ENCODE measurements at regions not wholly inside any gene's neighbourhood (a gene's known extent, or its start where the extent isn't known, plus 50 kb on each side); places are given as distances from the start of the nearest gene placed in this dataset.
A peak's percentile ranks its signal among the peaks of the same experiment; 100 is the strongest.

DNA sequence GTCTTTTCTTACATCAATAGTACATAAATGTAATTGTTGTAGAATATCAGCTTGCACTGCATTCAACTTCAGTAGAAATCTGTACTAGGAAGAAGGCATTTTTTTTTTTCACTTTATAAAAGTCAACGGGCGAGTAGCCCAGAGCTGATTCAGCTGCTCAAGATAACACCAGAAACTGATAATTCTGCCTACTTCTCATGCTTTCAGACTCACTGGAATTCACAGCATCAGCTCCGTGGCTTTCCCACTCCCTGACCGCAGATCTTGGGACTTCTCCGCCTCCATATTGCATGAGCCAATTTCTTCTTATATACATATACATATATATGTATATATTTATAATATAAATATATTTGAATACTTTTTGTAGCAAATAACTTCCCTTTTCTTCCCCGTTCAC lies 263.1 kb upstream of the RXFP2 start:
- peak in 3 of 7 donors; percentile 4 to 21 (median 20) for DNase-seq
- Histone ChIP-seq H3K4me3 (no peak overlapping the region), H3K9me3 (replicated peaks in 1 of 3) (no peaks in the 10 kb centered on the region), H3K4me1 (replicated peaks in 1 of 2) (no peaks in the 10 kb centered on the region), H3K27ac (no peak overlapping the region), H3K27me3 (no peaks in the 10 kb centered on the region), H3K36me3 (replicated peaks in 1 of 2) (no peaks in the 10 kb centered on the region)
- intact Hi-C loops (cut with DNase I), result no loop called here
- TF ChIP-seq POLR2A (IDR thresholded peaks at IDR 0.05), result no peak
- TF ChIP-seq, protein P1, sequence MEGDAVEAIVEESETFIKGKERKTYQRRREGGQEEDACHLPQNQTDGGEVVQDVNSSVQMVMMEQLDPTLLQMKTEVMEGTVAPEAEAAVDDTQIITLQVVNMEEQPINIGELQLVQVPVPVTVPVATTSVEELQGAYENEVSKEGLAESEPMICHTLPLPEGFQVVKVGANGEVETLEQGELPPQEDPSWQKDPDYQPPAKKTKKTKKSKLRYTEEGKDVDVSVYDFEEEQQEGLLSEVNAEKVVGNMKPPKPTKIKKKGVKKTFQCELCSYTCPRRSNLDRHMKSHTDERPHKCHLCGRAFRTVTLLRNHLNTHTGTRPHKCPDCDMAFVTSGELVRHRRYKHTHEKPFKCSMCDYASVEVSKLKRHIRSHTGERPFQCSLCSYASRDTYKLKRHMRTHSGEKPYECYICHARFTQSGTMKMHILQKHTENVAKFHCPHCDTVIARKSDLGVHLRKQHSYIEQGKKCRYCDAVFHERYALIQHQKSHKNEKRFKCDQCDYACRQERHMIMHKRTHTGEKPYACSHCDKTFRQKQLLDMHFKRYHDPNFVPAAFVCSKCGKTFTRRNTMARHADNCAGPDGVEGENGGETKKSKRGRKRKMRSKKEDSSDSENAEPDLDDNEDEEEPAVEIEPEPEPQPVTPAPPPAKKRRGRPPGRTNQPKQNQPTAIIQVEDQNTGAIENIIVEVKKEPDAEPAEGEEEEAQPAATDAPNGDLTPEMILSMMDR (IDR thresholded peaks at IDR 0.05), result no peak
- WGBS, 4 donors, result 34 to 43% (median 40%) methylated on average over 6 of the region's 6 CpGs

DNA sequence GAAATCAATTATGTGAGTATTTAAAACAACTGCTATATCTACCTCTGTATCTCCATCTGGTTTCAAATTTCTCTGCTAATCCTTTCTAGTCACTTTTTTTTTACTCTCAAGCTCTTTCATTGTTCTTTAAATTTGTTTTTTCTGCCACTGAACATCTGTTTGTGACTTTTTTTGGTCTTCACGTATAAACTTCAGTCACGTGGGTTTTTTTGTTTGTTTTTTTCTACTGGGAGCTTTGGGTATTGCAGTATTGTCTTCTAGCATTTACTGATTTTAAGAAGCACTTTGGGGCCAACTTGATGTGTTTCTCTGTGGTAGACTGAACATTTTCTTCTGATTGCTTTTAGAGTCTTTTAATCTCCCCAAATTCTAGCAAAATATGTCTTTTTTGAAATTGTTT lies 262.6 kb upstream of the RXFP2 start:
- WGBS, 4 donors, result 12 to 36% (median 25%) methylated on average over 2 of the region's 2 CpGs
- H3K4me3 ChIP-seq, result no peak overlapping the region
- no peaks in the 10 kb centered on the region for H3K9me3 ChIP-seq (replicated peaks in 1 of 3)
- no peaks in the 10 kb centered on the region for H3K27me3 ChIP-seq
- H3K27ac ChIP-seq, result no peak overlapping the region
- DNase-seq, result no peak
- intact Hi-C loops (cut with DNase I), result no loop called here
- no peaks in the 10 kb centered on the region for H3K36me3 ChIP-seq (replicated peaks in 1 of 2)
- TF ChIP-seq, protein P1 (IDR thresholded peaks at IDR 0.05), result no peak
- TF ChIP-seq POLR2A (IDR thresholded peaks at IDR 0.05), result no peak
- no peaks in the 10 kb centered on the region for H3K4me1 ChIP-seq (replicated peaks in 1 of 2)

DNA sequence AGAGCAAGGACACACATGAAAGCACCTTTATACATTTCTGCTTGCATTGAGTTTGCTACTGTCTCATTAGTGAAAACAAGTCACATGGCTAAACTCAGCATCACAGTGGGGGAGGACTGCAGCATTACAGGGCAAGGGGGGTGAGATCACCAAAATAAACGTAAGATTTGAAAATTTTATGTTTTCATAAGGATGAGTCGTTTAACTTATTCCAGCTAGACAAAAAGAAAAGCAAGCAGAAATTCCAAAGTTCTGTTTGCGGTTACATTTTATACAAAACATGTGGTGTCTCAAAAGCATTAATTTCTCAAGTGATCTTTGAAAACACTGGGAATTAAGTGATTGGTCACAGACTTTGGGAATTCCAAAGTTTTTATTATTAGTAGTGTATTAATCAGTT lies 261.4 kb upstream of the RXFP2 start:
- Histone ChIP-seq H3K4me3 (no peak overlapping the region), H3K36me3 (replicated peaks in 1 of 2) (no peaks in the 10 kb centered on the region), H3K27ac (no peak overlapping the region), H3K4me1 (replicated peaks in 1 of 2) (no peaks in the 10 kb centered on the region), H3K9me3 (replicated peaks in 1 of 3) (no peaks in the 10 kb centered on the region), H3K27me3 (no peaks in the 10 kb centered on the region)
- TF ChIP-seq, protein P1 (IDR thresholded peaks at IDR 0.05), result no peak
- TF ChIP-seq POLR2A (IDR thresholded peaks at IDR 0.05), result no peak
- 67 to 84% (median 76%) methylated on average over 3 of the region's 3 CpGs for WGBS, 4 donors
- intact Hi-C loops (cut with DNase I), result no loop called here
- no peak for DNase-seq

DNA sequence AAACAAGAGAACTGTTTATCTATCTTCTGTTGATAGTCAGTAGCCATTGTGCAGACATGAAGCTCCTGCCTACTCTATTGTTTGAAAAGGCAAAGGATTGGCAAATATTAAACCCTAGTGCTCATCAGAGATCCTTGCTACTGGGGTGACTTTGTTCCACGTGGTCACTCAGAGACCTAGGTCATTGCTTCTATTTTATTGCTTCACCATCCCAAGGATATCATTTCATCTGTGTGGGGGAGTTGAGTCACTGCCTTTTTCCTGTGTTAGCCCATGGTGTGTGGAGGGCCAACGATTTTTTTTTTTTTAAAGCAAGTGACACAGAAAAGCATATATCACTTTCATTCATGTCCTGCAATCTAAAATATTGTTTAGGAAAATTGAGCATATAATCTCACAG lies 254.1 kb upstream of the RXFP2 start:
- Histone ChIP-seq H3K4me1 (replicated peaks in 1 of 2) (no peaks in the 10 kb centered on the region), H3K27ac (no peak overlapping the region), H3K4me3 (no peak overlapping the region), H3K36me3 (replicated peaks in 1 of 2) (no peaks in the 10 kb centered on the region), H3K27me3 (no peaks in the 10 kb centered on the region), H3K9me3 (replicated peaks in 1 of 3) (no peaks in the 10 kb centered on the region)
- WGBS, 4 donors, result 36 to 41% (median 39%) methylated on average over 2 of the region's 2 CpGs
- intact Hi-C loops (cut with DNase I), result no loop called here
- DNase-seq, result no peak
- TF ChIP-seq POLR2A (IDR thresholded peaks at IDR 0.05), result no peak
- TF ChIP-seq, protein P1 (IDR thresholded peaks at IDR 0.05), result no peak

Measured in adrenal gland (tissue), 9 donors.